Stimulated activated CD8-positive, alpha-beta memory T cell treated with anti-CD3 and anti-CD28 coated beads, Interleukin-4, amount 100 ng/mL, for 4 hours (primary cell): ENCODE measurements at regions not wholly inside any gene's neighbourhood (a gene's known extent, or its start where the extent isn't known, plus 50 kb on each side); places are given as distances from the start of the nearest gene placed in this dataset.

ENCODE experiments used
- DNase-seq, 2 donors: peaks; one replicate each; pipeline ENCODE4 v3.0.0-alpha.2; 2020; ENCODE audit warnings: low read depth in 2 of 2, low spot score in 1 of 2

DNA sequence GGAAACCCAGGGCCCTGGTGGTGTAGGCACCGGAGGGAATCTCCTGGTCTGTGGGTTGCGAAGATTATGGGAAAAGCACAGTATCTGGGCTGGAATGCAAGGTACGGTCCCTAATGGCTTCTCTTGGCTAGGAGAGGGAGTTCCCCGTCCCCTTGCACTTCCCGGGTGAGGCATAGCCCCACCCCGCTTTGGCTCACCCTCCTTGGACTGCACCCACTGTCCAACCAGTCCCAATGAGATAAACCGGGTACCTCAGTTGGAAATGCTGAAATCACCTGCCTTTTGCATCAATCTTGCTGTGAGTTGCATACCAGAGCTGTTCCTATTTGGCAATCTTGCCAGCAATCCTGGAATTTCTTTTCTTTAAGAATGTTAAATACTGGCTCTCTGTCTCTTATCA lies 1429.1 kb downstream of the MAT2B start:
- no peak for DNase-seq

DNA sequence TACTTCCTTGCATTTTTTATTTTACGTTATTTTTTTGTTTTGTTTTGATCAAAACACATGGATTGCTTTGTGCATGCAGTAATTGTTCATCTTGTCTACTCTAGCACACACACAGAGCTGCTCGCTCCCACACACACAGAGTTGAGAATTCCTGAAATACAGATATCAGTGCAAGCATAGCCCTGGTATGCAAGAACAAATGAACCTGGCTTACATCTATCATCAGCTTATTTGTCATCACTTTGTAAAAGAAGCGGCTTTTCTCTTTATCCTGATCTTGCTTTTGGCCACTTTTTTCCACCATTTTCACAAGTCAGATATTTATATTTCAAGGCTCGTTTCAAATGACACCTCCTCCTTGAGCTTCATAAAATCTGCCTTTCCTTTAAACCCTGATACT lies 1435.7 kb downstream of the MAT2B start:
- DNase-seq: no peak

DNA sequence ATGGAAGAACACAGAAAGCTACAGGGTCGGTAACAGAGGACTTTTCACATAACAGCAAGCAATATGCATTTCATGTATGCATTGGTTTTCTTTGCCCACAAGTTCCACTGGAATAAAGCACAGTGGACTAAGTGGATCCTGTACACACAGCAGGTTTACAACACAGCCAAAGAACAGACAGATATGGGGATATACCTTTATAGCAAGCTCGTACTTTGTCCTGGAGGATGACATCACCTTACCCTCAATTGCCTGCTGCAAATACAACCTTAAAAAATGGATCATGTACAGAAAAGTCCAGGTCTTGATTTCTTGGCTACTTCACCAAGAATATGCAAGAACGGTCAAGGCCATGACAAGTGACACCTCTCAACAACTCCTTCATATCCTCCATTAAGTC lies 1445.5 kb downstream of the MAT2B start:
- DNase-seq: no peak

DNA sequence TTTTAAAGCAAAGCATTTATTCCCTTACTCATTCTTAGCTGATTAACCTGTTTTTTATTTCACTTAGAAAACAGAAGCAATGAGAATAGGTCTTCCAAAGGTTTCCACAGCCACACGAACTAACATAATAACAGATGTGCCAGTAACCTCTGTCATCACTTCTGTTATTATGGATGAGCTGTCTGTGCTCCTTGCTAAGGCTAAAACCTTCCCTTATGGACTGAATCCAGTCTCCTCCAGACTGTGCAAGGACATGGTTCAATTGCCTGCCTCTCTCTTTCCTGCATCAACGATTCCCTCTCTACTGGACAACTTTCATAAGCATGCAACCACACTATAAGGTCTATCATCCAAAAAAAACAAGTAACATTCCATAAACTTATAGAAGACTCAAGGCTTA lies 1446.2 kb downstream of the MAT2B start:
- DNase-seq: no peak

DNA sequence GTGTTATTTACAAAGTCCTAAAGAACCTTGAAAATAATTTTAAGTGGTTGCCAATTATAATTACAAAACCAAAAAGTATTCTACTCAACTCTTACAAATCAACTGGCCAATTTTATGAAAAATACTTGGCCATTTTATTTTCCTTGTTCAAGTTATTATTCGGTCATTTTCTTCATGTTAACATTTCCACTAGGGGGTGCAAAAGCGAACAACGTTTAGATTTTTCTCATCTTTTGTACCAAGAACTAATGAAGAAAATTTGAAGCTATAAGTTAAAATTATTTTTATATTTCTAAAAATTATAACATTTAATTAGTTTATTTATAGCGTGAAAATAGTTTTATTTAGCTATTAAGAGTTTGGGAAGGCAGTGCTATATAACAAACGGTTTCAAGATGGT lies 1453.3 kb downstream of the MAT2B start:
- no peak for DNase-seq

DNA sequence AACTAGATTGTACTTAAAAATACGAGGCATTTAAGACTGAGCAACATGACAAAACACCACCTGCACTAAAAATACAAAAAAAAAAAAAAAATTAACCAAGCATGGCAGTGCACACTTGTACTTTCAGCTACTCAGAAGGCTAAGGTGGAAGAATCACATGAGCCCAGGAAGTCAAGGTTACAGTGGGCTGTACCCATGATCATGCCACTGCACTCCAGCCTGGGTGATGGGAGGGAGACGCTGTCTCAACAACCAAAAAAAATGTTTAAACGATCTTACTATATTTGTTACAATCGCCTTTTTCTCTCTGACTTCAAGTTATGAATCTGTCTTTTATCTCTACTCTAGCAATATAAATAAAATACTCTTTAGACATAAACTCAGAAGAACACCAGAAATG lies 1454.3 kb downstream of the MAT2B start:
- DNase-seq: no peak

DNA sequence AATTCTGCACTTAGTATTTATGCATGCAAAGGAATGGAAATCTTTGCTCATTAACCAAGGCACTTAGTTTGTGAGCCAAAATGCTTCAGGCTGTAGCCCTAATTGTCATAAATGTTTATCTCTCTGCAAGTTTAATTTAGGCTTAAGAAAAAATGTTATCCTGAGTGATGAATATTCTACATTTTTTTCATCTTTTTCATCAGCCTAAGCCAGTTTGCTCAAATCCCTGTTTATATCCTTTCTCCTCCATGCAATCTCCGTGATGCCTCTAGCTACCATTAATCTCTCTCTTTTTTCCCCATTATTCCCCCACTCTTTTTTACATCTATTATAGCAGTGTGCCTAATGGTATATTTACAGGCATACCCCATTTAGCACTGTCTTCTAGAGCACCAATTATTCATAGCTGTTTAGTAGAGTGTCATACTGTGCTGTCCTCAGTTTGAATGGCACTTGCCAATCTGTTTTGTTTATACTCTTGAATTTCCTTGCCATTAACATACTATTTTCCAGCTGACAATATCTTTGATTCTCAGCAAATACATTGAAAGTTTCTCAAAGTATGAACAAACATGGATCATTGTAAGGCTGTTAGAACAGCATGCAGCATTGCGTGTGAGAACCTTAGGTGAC lies 1457.0 kb downstream of the MAT2B start:
- DNase-seq: no peak

DNA sequence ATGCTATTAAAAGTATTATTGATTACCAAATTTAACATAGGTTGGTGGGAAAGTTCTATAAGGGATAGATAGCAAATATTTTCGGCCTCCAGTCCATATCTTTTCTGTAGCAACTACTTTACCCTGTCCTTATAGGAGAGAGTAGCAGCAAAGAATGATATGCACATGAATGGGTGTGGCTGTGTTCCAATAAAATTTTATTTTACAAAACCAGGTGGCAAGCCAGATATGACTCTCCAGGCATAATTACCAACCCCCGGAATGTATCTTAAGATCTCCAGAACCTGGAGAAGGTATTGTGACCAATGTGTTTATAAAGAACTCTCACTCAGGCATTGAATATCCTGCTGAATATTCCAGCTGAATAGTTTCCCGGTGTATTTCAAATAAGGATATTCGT lies 1461.2 kb downstream of the MAT2B start:
- no peak for DNase-seq

DNA sequence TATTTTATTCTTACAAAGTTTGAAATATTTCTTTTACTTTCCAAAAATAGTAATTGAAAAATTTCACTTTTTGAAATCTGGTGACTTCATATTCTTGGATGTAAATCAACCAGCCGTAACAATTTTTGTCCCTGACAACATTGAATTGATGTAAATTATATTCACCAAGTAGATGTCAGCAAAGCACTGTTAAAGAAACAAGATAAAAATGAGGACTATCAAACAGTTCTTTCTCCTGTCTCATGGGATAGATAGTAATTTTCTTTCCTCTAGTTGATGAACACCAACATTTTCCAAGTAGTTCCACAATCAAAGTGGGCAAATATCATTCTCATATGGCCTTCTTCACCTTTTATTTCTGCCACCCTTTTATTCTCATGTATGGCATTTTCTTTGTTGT lies 1461.9 kb downstream of the MAT2B start:
- no peak for DNase-seq

DNA sequence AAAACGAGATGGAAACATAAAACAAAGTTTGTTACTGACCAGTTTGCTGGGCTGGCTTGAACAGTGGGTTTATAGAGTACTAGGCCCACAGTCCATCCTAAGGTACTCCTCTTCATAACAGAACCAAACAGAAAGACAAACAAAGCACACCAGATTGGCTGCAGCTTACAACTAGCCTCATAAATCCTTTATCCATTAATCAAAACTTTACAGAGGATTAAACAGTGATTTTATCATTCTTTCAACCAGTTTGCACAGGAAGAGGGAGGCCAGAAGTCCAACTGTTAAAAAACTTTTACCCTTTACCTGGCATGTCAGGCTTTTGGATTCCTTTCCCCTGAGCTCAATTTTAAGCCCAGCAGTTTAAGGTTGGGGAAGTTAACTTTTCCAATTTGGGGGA lies 1467.6 kb downstream of the MAT2B start:
- no peak for DNase-seq

DNA sequence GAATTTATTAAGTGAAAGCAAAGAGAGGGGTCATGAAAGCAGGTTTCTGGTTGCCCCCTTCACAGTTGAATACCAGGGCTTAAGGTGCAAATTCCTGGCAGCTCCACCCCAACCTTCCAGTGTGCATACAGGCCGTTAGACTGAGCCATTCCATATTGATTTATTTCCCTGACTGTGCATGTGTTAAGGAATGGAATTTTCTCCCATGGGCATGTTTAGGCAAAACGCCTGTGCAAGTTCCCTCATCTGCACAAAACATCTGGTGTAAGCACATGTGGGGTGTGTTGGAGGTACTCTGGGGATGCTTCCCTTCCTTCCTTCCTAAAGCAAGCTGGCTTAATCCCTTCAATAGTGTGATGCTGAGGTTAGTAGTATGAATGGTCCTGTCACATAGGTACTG lies 1470.6 kb downstream of the MAT2B start:
- DNase-seq: no peak

DNA sequence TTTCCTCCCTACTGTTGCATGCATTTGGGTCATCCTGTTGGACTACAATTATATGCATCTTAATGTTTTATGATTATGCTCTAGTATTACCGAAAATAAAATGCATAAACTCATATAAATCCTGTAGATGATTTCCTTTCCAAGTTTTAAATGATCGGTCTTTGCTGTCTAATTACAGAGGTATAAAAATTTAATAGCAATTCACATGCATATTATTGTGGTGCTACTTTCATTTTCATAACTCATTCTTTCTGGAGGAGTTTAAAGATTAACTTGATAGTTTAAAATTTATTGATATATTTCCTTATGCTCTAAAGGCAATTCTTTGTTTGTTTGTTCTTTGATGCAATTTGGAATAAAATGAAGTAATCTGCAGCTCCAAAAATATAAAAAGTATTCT lies 1475.1 kb downstream of the MAT2B start:
- no peak for DNase-seq

DNA sequence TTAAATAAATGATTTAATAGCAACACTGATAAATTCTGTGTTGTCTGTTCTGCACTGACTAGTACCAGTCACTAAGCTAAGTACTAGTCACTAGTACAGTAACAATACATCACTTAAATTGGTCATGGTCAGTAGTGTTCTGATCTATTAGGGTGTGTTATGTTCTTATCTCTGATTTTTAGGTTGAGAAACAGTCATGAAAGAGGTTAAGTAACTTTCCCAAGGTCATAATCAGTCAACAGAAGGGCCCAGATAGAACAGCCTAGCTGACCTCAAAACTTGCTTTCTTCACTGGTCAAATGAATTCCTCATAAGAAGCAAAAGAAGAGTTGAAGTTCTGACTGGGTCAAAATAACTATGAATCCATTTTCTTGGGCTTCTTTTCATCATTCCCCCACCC lies 1492.7 kb downstream of the MAT2B start:
- no peak for DNase-seq

DNA sequence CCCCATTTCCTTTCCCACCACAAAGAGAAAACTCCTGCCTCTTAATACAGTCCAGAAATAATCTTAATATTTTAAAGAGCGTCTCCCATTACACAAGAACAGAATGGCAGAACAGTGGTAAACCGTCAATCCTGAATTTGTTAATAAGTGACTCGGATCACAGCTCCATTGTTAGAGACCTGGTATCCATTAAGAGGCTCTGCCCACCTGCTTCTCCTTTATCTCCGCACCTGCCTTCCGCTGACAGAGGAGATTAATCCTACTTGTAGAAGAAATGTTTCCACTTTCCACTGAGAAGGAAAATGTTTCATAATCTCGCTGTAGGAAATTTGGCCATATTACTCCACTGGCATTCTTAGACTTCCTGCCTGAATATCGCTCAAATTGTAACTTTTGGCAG lies 1493.2 kb downstream of the MAT2B start:
- no peak for DNase-seq

DNA sequence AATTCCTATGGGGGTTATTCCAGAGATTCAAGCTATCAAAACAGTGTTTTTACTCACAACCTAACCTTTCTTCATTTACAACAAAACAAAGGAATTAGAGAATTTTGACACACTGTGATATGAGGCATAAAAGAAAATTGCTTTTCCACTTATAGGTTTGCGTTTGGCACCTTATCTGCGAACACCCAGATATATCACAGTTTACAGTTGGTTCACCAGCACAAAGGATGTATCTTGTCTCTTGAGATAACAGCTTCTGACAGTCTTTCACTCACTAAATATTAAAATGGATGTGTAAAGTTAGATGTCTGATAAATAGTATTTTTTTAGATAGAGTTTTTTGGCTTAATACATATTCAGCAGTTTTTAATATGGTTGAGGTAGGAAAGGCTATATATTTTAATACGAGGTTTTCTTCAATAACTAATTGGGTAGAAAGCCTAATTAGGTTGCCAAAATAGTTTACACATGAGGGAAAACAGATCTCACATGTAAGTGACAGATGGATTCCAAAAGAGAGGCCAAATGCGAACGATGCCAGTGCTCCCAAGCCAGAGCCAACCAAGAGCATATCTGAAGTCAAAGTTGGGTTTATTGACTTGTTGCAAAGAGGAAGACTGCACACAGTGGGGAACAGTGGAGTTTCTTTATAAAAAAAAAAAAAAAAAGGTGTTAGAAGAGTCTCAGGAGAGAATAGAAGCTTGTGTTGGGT lies 1495.2 kb downstream of the MAT2B start:
- DNase-seq: no peak

DNA sequence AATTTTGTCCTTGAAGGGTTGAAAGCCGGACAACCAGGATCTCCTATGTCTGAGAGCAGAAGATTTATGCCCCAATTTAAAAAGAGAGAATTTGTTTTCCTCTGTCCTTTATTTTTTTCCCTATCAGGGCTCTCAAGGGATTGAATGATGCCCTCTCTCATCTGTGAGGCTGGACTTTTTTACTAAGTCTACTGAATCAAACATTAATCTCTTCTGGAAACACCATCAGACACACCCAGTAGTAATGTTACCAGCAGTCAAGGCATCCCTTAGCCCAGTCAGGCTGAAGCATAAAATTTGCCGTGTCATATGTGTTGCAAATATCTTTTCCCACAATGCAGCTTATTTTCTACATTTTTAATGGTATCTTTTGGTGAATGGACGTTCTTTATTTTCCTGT lies 1497.9 kb downstream of the MAT2B start:
- DNase-seq: no peak

DNA sequence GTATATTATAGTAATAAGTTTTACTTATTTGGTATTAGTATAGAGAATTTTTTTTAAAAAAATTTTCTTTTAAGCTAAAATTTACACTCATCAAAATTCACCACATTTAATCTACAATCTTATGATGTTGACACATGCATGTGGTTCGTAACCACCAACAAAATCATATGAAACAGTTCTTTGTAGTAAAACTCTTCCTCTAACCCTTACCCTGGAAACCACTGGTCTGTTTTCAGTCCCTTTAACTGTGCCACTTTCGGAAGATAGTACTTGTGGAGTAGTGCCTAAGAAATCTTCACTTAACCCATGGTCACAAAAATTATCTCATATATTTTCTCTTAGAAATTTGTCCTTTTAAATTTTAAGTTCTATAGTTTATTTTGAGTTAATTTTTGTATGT lies 1498.8 kb downstream of the MAT2B start:
- DNase-seq: no peak

DNA sequence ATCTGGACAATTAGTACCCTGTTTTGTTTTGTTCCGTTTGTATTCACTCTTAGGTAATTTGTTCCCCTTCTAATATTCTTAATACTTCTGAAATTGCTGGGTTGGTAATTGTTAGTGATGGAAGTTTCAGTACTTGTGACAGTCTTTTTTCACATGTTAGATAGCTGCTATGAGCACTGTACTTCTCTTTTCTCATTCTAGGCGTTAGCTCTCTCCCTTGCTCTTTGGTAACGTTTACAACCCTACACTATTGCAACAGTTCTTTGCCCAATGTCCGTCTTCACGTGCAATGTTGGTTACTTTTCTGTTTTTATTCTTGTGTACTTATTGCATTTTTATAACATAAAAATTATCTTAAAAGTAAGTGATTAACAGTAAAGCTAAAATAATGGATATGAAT lies 1509.0 kb downstream of the MAT2B start:
- DNase-seq: no peak

DNA sequence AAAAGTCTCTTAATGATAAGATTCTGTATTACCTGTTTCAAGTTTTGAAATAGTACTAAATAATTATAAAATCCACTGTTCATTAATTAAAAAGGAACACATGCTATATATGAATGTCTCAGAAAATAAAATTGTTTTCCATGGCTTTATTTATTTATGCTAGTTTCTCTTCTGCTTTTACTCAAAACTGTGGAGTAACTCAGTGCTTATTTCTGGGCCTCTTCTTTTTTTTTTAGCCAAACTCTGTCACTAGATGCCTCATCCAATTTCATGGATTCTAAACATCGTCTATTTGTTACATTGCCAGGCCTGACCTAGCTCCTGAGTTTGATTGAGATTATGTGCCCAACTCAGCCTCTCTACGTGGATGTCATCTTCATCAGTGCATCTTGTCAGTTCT lies 1509.7 kb downstream of the MAT2B start:
- no peak for DNase-seq

DNA sequence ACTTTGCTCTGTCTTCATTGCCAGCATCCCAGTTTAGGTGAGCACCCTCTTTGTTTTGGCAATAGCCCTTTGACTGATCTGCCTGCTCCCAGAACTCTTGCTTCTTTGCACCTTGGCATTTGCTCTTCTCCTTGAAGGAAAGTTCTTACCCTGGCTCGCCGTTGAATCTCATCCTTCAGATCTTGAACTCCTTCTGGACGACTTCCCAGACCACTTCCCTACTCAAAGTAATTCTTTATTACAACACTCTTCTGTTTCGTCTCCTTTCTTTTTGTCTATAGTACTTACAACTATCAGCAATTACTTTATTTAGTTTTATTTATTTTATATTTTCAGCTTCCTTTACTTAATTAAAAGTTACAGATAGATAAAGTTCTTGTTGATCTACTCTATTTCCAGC lies 1510.1 kb downstream of the MAT2B start:
- DNase-seq: no peak

DNA sequence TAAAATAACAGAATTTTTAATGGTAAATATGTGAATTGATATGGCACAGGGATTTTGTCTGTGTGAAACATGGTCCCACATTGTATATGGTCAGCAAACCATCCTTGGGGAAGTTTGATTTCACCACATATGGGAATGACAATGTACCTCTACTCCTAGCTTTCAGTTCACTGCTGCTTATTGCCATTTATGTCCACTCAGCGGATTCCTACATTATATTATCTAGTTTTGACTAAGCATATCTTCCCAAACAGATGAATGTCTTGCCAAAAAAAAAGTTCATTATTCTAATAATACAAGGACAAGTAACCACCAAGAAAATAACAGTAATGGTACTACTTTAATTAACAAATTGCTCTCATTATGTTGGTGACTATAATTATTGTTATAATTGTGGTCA lies 1521.6 kb downstream of the MAT2B start:
- no peak for DNase-seq

DNA sequence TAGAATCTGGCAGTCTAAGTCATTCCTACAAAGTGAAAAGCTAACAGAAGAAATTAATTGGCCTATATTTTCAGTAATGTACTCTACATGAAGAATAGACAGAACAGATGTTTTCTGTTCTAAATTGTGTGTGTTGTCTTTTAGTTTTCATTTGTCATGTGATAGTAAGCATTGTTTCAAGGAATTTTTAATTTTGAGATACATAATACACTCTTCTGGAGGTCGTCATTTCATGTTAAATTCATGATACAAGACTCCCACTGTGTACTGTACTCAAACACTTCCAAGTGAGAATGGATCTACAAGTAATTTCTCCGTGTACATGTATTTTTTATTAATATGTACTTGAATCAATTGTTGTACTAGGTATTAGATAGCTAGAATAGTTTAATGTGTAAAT lies 1522.9 kb downstream of the MAT2B start:
- no peak for DNase-seq
